Activated CD8-positive, alpha-beta memory T cell treated with anti-CD3 and anti-CD28 coated beads for 36 hours (primary cell): ENCODE measurements at regions not wholly inside any gene's neighbourhood (a gene's known extent, or its start where the extent isn't known, plus 50 kb on each side); places are given as distances from the start of the nearest gene placed in this dataset.
"Not testable (repeated sequence)": the region's sequence is repeated elsewhere in the genome, so short reads cannot be mapped to it uniquely, and the experiment has no call there.

Experiments
- CTCF ChIA-PET: fragments of 350-600 bp; sonication (Branson Sonifier 250); formaldehyde crosslinking; loops from one replicate; lab custom pipeline; 2021; ENCODE audit warnings: antibody characterized with exemption; lab: Charles Lee
- POLR2A ChIA-PET: fragments of 350-600 bp; sonication (Branson Sonifier 250); formaldehyde crosslinking; loops from one replicate; lab custom pipeline; 2021; ENCODE audit warnings: antibody characterized with exemption; lab: Charles Lee

GRCh38 chr17:56727876-56728617 lies 105.7 kb downstream of the C17orf67 start:
- POLR2A ChIA-PET: no interaction called here
- CTCF ChIA-PET: interaction anchor here (1.1 kb wide), 1 partner anchor 12 kb away, joined by 3 read pairs; no protein-coding TSS in a partner anchor

- POLR2A ChIA-PET, CTCF ChIA-PET: not testable (repeated sequence)
These were observed 102.6 kb downstream of the C17orf67 start for GRCh38 chr17:56731096-56731495.

DNA sequence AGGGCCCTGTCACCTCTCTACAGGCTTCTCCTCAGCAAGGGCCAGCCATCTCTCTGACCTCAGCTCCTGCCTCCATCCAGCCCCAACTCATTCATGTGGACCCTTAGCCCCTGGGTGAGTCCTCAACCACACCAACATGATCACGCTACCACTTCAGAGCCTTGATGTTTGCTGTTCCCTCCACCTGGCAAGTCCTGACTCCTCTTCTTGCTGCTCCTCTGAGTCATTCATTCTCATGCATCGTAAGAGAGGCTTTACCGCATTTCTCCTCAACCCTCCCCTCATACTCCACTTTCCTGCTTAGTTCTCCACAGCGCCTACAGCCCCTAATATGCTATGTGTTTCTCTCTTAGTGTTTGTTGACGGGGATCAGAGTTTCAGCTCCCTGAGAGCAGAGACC lies 99.9 kb downstream of the C17orf67 start:
- ChIA-PET POLR2A (no interaction called here), CTCF (no interaction called here)

DNA sequence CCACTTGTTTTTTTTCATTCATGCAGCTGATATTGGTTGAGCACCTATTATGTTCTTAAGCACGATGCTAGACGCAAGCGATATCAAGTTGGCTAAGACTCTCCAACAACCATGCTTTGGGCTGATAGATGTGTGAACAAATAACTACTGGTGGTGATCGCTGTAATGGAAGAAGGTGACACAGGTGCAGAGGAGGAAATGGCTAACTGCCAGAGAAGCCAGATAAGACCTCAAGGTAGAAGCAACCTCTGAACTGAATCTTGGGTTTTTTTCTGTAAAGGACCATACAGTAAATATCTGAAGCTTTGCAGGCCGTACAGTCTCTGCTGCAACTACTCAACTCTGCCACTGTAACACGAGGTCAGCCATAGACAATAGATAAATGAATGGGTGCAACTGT lies 97.9 kb downstream of the C17orf67 start:
- POLR2A ChIA-PET: no interaction called here

DNA sequence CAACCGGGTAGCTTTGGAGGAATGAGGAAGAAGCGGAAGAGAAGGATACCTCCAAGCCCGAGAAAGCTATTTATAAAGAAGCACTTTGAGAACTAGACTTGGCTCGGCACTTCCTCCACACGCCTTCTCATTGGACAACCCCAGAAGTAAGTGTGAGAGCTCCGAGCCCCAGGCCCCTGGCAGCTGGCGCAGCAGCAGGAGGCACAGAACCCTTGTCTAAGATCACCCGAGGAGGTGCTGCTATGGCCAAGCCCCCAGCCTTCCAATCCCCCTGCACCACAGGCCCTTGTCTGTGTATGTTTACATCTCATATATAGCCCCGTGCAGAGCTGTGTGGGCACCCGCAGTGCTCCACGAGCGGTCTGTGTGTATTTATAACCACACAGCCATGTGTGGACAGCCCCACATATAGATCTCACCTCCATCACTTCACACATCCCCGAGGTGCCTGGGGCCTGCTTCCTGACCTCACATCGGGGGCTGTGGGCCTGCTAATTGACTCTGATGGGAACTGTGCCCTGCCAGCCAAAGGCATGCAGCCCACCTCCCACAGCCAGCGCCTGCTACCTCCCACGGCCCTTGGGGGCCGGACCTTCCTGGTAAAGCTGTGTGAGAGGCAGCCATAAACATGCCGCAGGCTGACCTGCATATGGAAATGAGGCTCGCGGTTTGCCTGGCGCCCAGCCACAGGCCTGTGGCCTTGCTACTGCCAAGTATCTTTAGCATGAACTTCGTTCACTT lies 96.1 kb downstream of the C17orf67 start:
- ChIA-PET CTCF (no interaction called here), POLR2A (no interaction called here)

More for the DNA sequence above, 97.9 kb downstream of the C17orf67 start:
- CTCF ChIA-PET: no interaction called here

DNA sequence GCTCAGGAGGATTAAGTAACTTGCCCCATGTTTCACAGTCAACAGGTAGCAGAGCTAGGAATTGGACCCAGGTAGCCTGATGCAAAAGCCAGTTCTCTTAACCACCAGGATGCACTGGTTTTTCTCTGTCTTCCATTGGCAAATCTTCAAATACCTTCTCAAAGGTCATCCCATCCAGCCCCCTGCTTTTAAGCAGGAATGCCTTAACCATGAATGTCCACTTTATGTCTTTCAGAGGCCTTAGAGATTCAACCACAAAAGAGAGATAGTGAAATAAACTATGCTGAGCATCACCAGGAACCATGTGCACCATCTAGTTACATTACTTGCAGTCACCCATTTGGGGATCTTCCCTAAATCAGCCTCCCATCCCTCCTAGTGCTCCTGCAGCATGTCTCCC lies 94.3 kb downstream of the C17orf67 start:
- POLR2A ChIA-PET: no interaction called here
- CTCF ChIA-PET: no interaction called here

DNA sequence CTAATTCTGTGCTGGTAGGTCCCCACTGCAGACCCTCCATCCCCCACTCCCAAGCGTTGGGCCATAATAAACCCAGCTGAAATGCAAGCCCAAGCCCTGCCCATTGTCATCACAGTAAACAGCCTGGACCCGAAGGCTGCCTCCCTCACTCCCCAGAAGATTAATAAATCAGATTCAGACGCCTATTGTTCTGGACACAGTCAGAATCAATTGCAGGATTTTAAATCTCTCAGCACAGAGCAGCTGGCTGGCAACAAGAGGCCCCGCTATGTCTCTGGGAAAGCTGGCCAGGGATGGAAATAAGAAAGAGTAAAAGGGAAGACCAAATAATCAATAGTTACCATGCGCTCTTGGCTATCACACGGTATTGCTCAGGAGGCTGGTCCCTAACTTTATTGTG lies 93.9 kb downstream of the C17orf67 start:
- POLR2A ChIA-PET: no interaction called here
- CTCF ChIA-PET: no interaction called here

DNA sequence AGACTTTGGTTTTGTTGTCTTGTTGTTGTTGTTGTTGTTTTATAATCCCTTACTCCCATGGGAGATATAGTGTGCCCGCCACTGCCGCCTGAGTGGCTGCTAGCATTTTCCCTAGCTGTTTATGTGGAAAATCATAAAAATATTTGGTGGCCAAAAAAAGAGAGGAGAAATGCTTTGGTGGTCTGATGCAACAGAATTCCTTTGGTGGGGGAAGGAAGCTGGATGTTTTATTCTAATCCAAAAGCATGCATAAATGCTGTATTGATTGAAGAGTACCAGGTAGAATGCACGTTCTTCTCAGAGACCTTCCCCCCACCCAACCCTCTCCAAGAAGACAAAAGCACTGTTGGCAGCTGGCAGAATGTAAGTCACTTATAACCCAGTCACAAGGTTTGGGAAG lies 93.2 kb downstream of the C17orf67 start:
- ChIA-PET CTCF (no interaction called here), POLR2A (no interaction called here)
